ENCODE measurements at regions not wholly inside any gene's neighbourhood (a gene's known extent, or its start where the extent isn't known, plus 50 kb on each side); places are given as distances from the start of the nearest gene placed in this dataset.

- Histone ChIP-seq H3K36me3 (no peaks in the 10 kb centered on the region), H3K27me3 (no peaks in the 10 kb centered on the region), H3K9me3 (no peaks in the 10 kb centered on the region), H3K4me1 (no peaks in the 10 kb centered on the region), H3K27ac (replicated peaks in 1 of 4) (no peak overlapping the region), H3K4me3 (no peak overlapping the region)
- intact Hi-C loops (cut with DNase I) = no loop called here
- no peak for TF ChIP-seq EP300 (IDR thresholded peaks at IDR 0.05)
- TF ChIP-seq CTCF (IDR thresholded peaks at IDR 0.05) = no peak
- no peak for TF ChIP-seq POLR2AphosphoS5 (IDR thresholded peaks at IDR 0.05)
- no peak for TF ChIP-seq POLR2A (IDR thresholded peaks at IDR 0.05; ENCODE audit: low read depth)
- DNase-seq (ENCODE audit: extremely low spot score) = no peak
- 48% methylated on average over 1 of the region's 1 CpG for WGBS
Observed at GRCh38 chr17:71484546-71484945, 636.3 kb upstream of the SOX9 start.

- WGBS = 88% methylated on average over 3 of the region's 3 CpGs
- Histone ChIP-seq H3K36me3 (no peaks in the 10 kb centered on the region), H3K27ac (replicated peaks in 1 of 4) (no peak overlapping the region), H3K4me1 (no peaks in the 10 kb centered on the region), H3K4me3 (no peak overlapping the region), H3K9me3 (no peaks in the 10 kb centered on the region), H3K27me3 (no peaks in the 10 kb centered on the region)
- no peak for TF ChIP-seq POLR2A (IDR thresholded peaks at IDR 0.05; ENCODE audit: low read depth)
- no peak for TF ChIP-seq POLR2AphosphoS5 (IDR thresholded peaks at IDR 0.05)
- no peak for TF ChIP-seq CTCF (IDR thresholded peaks at IDR 0.05)
- no peak for TF ChIP-seq EP300 (IDR thresholded peaks at IDR 0.05)
- DNase-seq (ENCODE audit: extremely low spot score) = no peak
- intact Hi-C loops (cut with DNase I) = no loop called here
Observed at GRCh38 chr17:71485426-71485825, 635.4 kb upstream of the SOX9 start.

- TF ChIP-seq EP300 (IDR thresholded peaks at IDR 0.05) (no peak), POLR2A (IDR thresholded peaks at IDR 0.05; ENCODE audit: low read depth) (no peak), POLR2AphosphoS5 (IDR thresholded peaks at IDR 0.05) (no peak), CTCF (IDR thresholded peaks at IDR 0.05) (no peak)
- H3K4me3 ChIP-seq = no peak overlapping the region
- H3K27me3 ChIP-seq = no peaks in the 10 kb centered on the region
- H3K9me3 ChIP-seq = no peaks in the 10 kb centered on the region
- intact Hi-C loops (cut with DNase I) = no loop called here
- H3K4me1 ChIP-seq = no peaks in the 10 kb centered on the region
- H3K36me3 ChIP-seq = no peaks in the 10 kb centered on the region
- H3K27ac ChIP-seq (replicated peaks in 1 of 4) = no peak overlapping the region
- no peak for DNase-seq (ENCODE audit: extremely low spot score)
Observed at GRCh38 chr17:71486261-71486660, 634.6 kb upstream of the SOX9 start.

GRCh38 chr17:71488851-71489250, 632.0 kb upstream of the SOX9 start:
- TF ChIP-seq POLR2A (IDR thresholded peaks at IDR 0.05; ENCODE audit: low read depth) (no peak), POLR2AphosphoS5 (IDR thresholded peaks at IDR 0.05) (no peak), CTCF (IDR thresholded peaks at IDR 0.05) (no peak), EP300 (IDR thresholded peaks at IDR 0.05) (no peak)
- no peak overlapping the region for H3K4me3 ChIP-seq
- no peaks in the 10 kb centered on the region for H3K9me3 ChIP-seq
- no peak overlapping the region for H3K27ac ChIP-seq (replicated peaks in 1 of 4)
- H3K4me1 ChIP-seq = peaks cover 0 to 3% (median under 1%) of the 10 kb centered on the region in 4 donors
- intact Hi-C loops (cut with DNase I) = no loop called here
- no peaks in the 10 kb centered on the region for H3K27me3 ChIP-seq
- no peaks in the 10 kb centered on the region for H3K36me3 ChIP-seq
- no peak for DNase-seq (ENCODE audit: extremely low spot score)

GRCh38 chr17:71494062-71494855, 626.6 kb upstream of the SOX9 start:
- WGBS = 25% methylated on average over 2 of the region's 2 CpGs
- peak overlapping the region in 1 of 4 donors; percentile 6 for H3K27ac ChIP-seq (replicated peaks in 1 of 4)
- intact Hi-C loops (cut with DNase I) = no loop called here
- no peak overlapping the region for H3K4me3 ChIP-seq
- DNase-seq (ENCODE audit: extremely low spot score) = no peak
- no peaks in the 10 kb centered on the region for H3K9me3 ChIP-seq
- H3K27me3 ChIP-seq = no peaks in the 10 kb centered on the region
- H3K4me1 ChIP-seq = peaks cover 0 to 12% (median 7%) of the 10 kb centered on the region in 4 donors
- no peaks in the 10 kb centered on the region for H3K36me3 ChIP-seq
- TF ChIP-seq CTCF (IDR thresholded peaks at IDR 0.05) (no peak), EP300 (IDR thresholded peaks at IDR 0.05) (no peak), POLR2AphosphoS5 (IDR thresholded peaks at IDR 0.05) (no peak), POLR2A (IDR thresholded peaks at IDR 0.05; ENCODE audit: low read depth) (no peak)
